ENCODE measurements at regions not wholly inside any gene's neighbourhood (a gene's known extent, or its start where the extent isn't known, plus 50 kb on each side); places are given as distances from the start of the nearest gene placed in this dataset.

- Histone ChIP-seq H3K9me3 (ENCODE audit: control insufficient read depth in 2 of 2, low read length in 2 of 2) (no peaks in the 10 kb centered on the region), H3K27ac (ENCODE audit: low read depth in 2 of 2, low read length in 2 of 2) (no peak overlapping the region), H3K36me3 (ENCODE audit: control insufficient read depth in 2 of 2, insufficient read depth in 2 of 2, low read length in 2 of 2) (no peaks in the 10 kb centered on the region), H3K27me3 (ENCODE audit: control insufficient read depth in 2 of 2, insufficient read depth in 2 of 2, low read length in 2 of 2) (no peaks in the 10 kb centered on the region), H3K4me3 (ENCODE audit: low read length in 2 of 2) (no peak overlapping the region), H3K9ac (ENCODE audit: low read depth in 1 of 2, low read length in 2 of 2) (no peak overlapping the region), H3K4me1 (ENCODE audit: control insufficient read depth in 2 of 2, insufficient read depth in 2 of 2, low read length in 2 of 2) (peaks cover 0 to 4% of the 10 kb centered on the region in 2 donors)
Observed at GRCh38 chr6:137737836-137738596, 129.0 kb upstream of the TNFAIP3 start.

GRCh38 chr6:137738931-137739504 is 128.0 kb upstream of the TNFAIP3 start:
- Histone ChIP-seq H3K27me3 (ENCODE audit: control insufficient read depth in 2 of 2, insufficient read depth in 2 of 2, low read length in 2 of 2) (no peaks in the 10 kb centered on the region), H3K4me1 (ENCODE audit: control insufficient read depth in 2 of 2, insufficient read depth in 2 of 2, low read length in 2 of 2) (peaks cover 0 to 4% of the 10 kb centered on the region in 2 donors), H3K4me3 (ENCODE audit: low read length in 2 of 2) (no peak overlapping the region), H3K9me3 (ENCODE audit: control insufficient read depth in 2 of 2, low read length in 2 of 2) (no peaks in the 10 kb centered on the region), H3K9ac (ENCODE audit: low read depth in 1 of 2, low read length in 2 of 2) (no peak overlapping the region), H3K36me3 (ENCODE audit: control insufficient read depth in 2 of 2, insufficient read depth in 2 of 2, low read length in 2 of 2) (no peaks in the 10 kb centered on the region), H3K27ac (ENCODE audit: low read depth in 2 of 2, low read length in 2 of 2) (no peak overlapping the region)

- H3K27me3 ChIP-seq (ENCODE audit: control insufficient read depth in 2 of 2, insufficient read depth in 2 of 2, low read length in 2 of 2): no peaks in the 10 kb centered on the region
- no peak overlapping the region for H3K9ac ChIP-seq (ENCODE audit: low read depth in 1 of 2, low read length in 2 of 2)
- H3K4me3 ChIP-seq (ENCODE audit: low read length in 2 of 2): no peak overlapping the region
- no peaks in the 10 kb centered on the region for H3K9me3 ChIP-seq (ENCODE audit: control insufficient read depth in 2 of 2, low read length in 2 of 2)
- H3K4me1 ChIP-seq (ENCODE audit: control insufficient read depth in 2 of 2, insufficient read depth in 2 of 2, low read length in 2 of 2): peaks cover 0 to under 1% of the 10 kb centered on the region in 2 donors
- H3K27ac ChIP-seq (ENCODE audit: low read depth in 2 of 2, low read length in 2 of 2): no peak overlapping the region
- no peaks in the 10 kb centered on the region for H3K36me3 ChIP-seq (ENCODE audit: control insufficient read depth in 2 of 2, insufficient read depth in 2 of 2, low read length in 2 of 2)
Observed at GRCh38 chr6:137739544-137739943, 127.5 kb upstream of the TNFAIP3 start.

- no peaks in the 10 kb centered on the region for H3K36me3 ChIP-seq (ENCODE audit: control insufficient read depth in 2 of 2, insufficient read depth in 2 of 2, low read length in 2 of 2)
- no peak overlapping the region for H3K9ac ChIP-seq (ENCODE audit: low read depth in 1 of 2, low read length in 2 of 2)
- no peaks in the 10 kb centered on the region for H3K9me3 ChIP-seq (ENCODE audit: control insufficient read depth in 2 of 2, low read length in 2 of 2)
- no peak overlapping the region for H3K27ac ChIP-seq (ENCODE audit: low read depth in 2 of 2, low read length in 2 of 2)
- H3K4me3 ChIP-seq (ENCODE audit: low read length in 2 of 2): no peak overlapping the region
- no peaks in the 10 kb centered on the region for H3K4me1 ChIP-seq (ENCODE audit: control insufficient read depth in 2 of 2, insufficient read depth in 2 of 2, low read length in 2 of 2)
- no peaks in the 10 kb centered on the region for H3K27me3 ChIP-seq (ENCODE audit: control insufficient read depth in 2 of 2, insufficient read depth in 2 of 2, low read length in 2 of 2)
Observed at GRCh38 chr6:137740091-137740755, 126.8 kb upstream of the TNFAIP3 start.

GRCh38 chr6:137740967-137741761 is 125.9 kb upstream of the TNFAIP3 start:
- no peaks in the 10 kb centered on the region for H3K4me1 ChIP-seq (ENCODE audit: control insufficient read depth in 2 of 2, insufficient read depth in 2 of 2, low read length in 2 of 2)
- no peaks in the 10 kb centered on the region for H3K36me3 ChIP-seq (ENCODE audit: control insufficient read depth in 2 of 2, insufficient read depth in 2 of 2, low read length in 2 of 2)
- H3K9ac ChIP-seq (ENCODE audit: low read depth in 1 of 2, low read length in 2 of 2): no peak overlapping the region
- no peaks in the 10 kb centered on the region for H3K27me3 ChIP-seq (ENCODE audit: control insufficient read depth in 2 of 2, insufficient read depth in 2 of 2, low read length in 2 of 2)
- H3K9me3 ChIP-seq (ENCODE audit: control insufficient read depth in 2 of 2, low read length in 2 of 2): no peaks in the 10 kb centered on the region
- no peak overlapping the region for H3K27ac ChIP-seq (ENCODE audit: low read depth in 2 of 2, low read length in 2 of 2)
- no peak overlapping the region for H3K4me3 ChIP-seq (ENCODE audit: low read length in 2 of 2)

- no peak overlapping the region for H3K9ac ChIP-seq (ENCODE audit: low read depth in 1 of 2, low read length in 2 of 2)
- no peaks in the 10 kb centered on the region for H3K36me3 ChIP-seq (ENCODE audit: control insufficient read depth in 2 of 2, insufficient read depth in 2 of 2, low read length in 2 of 2)
- no peaks in the 10 kb centered on the region for H3K4me1 ChIP-seq (ENCODE audit: control insufficient read depth in 2 of 2, insufficient read depth in 2 of 2, low read length in 2 of 2)
- no peak overlapping the region for H3K4me3 ChIP-seq (ENCODE audit: low read length in 2 of 2)
- H3K27ac ChIP-seq (ENCODE audit: low read depth in 2 of 2, low read length in 2 of 2): no peak overlapping the region
- no peaks in the 10 kb centered on the region for H3K9me3 ChIP-seq (ENCODE audit: control insufficient read depth in 2 of 2, low read length in 2 of 2)
- no peaks in the 10 kb centered on the region for H3K27me3 ChIP-seq (ENCODE audit: control insufficient read depth in 2 of 2, insufficient read depth in 2 of 2, low read length in 2 of 2)
Observed at GRCh38 chr6:137743493-137743892, 123.6 kb upstream of the TNFAIP3 start.

- no peaks in the 10 kb centered on the region for H3K9me3 ChIP-seq (ENCODE audit: control insufficient read depth in 2 of 2, low read length in 2 of 2)
- H3K27ac ChIP-seq (ENCODE audit: low read depth in 2 of 2, low read length in 2 of 2): no peak overlapping the region
- no peak overlapping the region for H3K9ac ChIP-seq (ENCODE audit: low read depth in 1 of 2, low read length in 2 of 2)
- no peaks in the 10 kb centered on the region for H3K36me3 ChIP-seq (ENCODE audit: control insufficient read depth in 2 of 2, insufficient read depth in 2 of 2, low read length in 2 of 2)
- peaks cover 0 to 3% of the 10 kb centered on the region in 2 donors for H3K4me1 ChIP-seq (ENCODE audit: control insufficient read depth in 2 of 2, insufficient read depth in 2 of 2, low read length in 2 of 2)
- H3K27me3 ChIP-seq (ENCODE audit: control insufficient read depth in 2 of 2, insufficient read depth in 2 of 2, low read length in 2 of 2): no peaks in the 10 kb centered on the region
- H3K4me3 ChIP-seq (ENCODE audit: low read length in 2 of 2): no peak overlapping the region
Observed at GRCh38 chr6:137744877-137745276, 122.2 kb upstream of the TNFAIP3 start.

- Histone ChIP-seq H3K36me3 (ENCODE audit: control insufficient read depth in 2 of 2, insufficient read depth in 2 of 2, low read length in 2 of 2) (no peaks in the 10 kb centered on the region), H3K4me1 (ENCODE audit: control insufficient read depth in 2 of 2, insufficient read depth in 2 of 2, low read length in 2 of 2) (peaks cover 0 to 3% of the 10 kb centered on the region in 2 donors), H3K27ac (ENCODE audit: low read depth in 2 of 2, low read length in 2 of 2) (no peak overlapping the region), H3K4me3 (ENCODE audit: low read length in 2 of 2) (no peak overlapping the region), H3K9ac (ENCODE audit: low read depth in 1 of 2, low read length in 2 of 2) (no peak overlapping the region), H3K9me3 (ENCODE audit: control insufficient read depth in 2 of 2, low read length in 2 of 2) (no peaks in the 10 kb centered on the region), H3K27me3 (ENCODE audit: control insufficient read depth in 2 of 2, insufficient read depth in 2 of 2, low read length in 2 of 2) (no peaks in the 10 kb centered on the region)
Observed at GRCh38 chr6:137745321-137745720, 121.7 kb upstream of the TNFAIP3 start.

- no peak overlapping the region for H3K4me3 ChIP-seq (ENCODE audit: low read length in 2 of 2)
- H3K4me1 ChIP-seq (ENCODE audit: control insufficient read depth in 2 of 2, insufficient read depth in 2 of 2, low read length in 2 of 2): peaks cover 0 to 3% of the 10 kb centered on the region in 2 donors
- H3K27me3 ChIP-seq (ENCODE audit: control insufficient read depth in 2 of 2, insufficient read depth in 2 of 2, low read length in 2 of 2): no peaks in the 10 kb centered on the region
- no peaks in the 10 kb centered on the region for H3K9me3 ChIP-seq (ENCODE audit: control insufficient read depth in 2 of 2, low read length in 2 of 2)
- no peak overlapping the region for H3K27ac ChIP-seq (ENCODE audit: low read depth in 2 of 2, low read length in 2 of 2)
- H3K36me3 ChIP-seq (ENCODE audit: control insufficient read depth in 2 of 2, insufficient read depth in 2 of 2, low read length in 2 of 2): no peaks in the 10 kb centered on the region
- H3K9ac ChIP-seq (ENCODE audit: low read depth in 1 of 2, low read length in 2 of 2): no peak overlapping the region
Observed at GRCh38 chr6:137746264-137746663, 120.8 kb upstream of the TNFAIP3 start.

All from mucosa of rectum (tissue), 2 donors.